BE2C (cell line): ENCODE measurements at regions not wholly inside any gene's neighbourhood (a gene's known extent, or its start where the extent isn't known, plus 50 kb on each side); places are given as distances from the start of the nearest gene placed in this dataset.

Experiments used
- DNase-seq: peaks from one replicate; pipeline ENCODE4 v3.0.0-alpha.2; 2020
- H3K27me3 ChIP-seq: fragments of 250-450 bp; sonication (Bioruptor Pico); 2 replicates; pipeline ENCODE4 v1.5.1; 2020; ENCODE audit warnings: mild to moderate bottlenecking
- H3K36me3 ChIP-seq: fragments of 250-450 bp; sonication (Bioruptor Pico); 2 replicates; pipeline ENCODE4 v1.5.1; 2020; ENCODE audit warnings: mild to moderate bottlenecking
- H3K4me1 ChIP-seq: fragments of 250-450 bp; sonication (Bioruptor Pico); 2 replicates; pipeline ENCODE4 v1.5.1; 2020
- H3K4me3 ChIP-seq: 2 replicates; pipeline ENCODE4 v1.5.1; 2011; ENCODE audit warnings: low read depth, low read length
- H3K9me3 ChIP-seq: fragments of 250-450 bp; sonication (Bioruptor Pico); 2 replicates; pipeline ENCODE4 v1.5.1; 2020
- CTCF ChIP-seq: IDR thresholded peaks from 2 replicates; pipeline ENCODE4 v1.5.1; 2012; ENCODE audit warnings: mild to moderate bottlenecking, low read depth, low read length

DNA sequence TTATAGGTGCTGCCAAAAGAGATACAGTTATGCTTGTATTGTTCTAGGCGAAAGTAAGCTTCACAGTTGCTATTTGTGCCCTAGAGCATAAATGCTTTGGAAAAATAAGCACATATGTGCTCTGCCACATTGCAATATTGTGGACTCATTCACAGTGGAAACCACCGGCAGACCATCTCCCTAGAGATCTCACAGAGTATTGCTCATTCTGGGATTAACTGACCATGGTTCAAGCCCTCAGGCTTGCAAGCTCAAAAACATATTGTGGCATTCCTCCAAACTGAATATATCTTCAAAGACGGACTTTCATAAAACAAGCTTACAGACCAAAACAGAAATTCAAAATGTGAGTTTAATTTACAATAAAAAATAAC lies 158.2 kb upstream of the CCDC150 start:
- no peak for DNase-seq
- Histone ChIP-seq H3K36me3 (no peaks in the 10 kb centered on the region), H3K4me3 (no peak overlapping the region), H3K4me1 (no peaks in the 10 kb centered on the region), H3K27me3 (no peaks in the 10 kb centered on the region), H3K9me3 (no peaks in the 10 kb centered on the region)
- no peak for TF ChIP-seq CTCF

GRCh38 chr2:196482119-196483065 lies 157.1 kb upstream of the CCDC150 start:
- no peak for DNase-seq
- TF ChIP-seq CTCF = 0 out of 2 replicates have a peak, but pooled peaks have one; percentile 1
- Histone ChIP-seq H3K4me1 (no peaks in the 10 kb centered on the region), H3K36me3 (no peaks in the 10 kb centered on the region), H3K9me3 (no peaks in the 10 kb centered on the region), H3K4me3 (no peak overlapping the region), H3K27me3 (no peaks in the 10 kb centered on the region)

- TF ChIP-seq CTCF = no peak
- Histone ChIP-seq H3K36me3 (no peaks in the 10 kb centered on the region), H3K27me3 (no peaks in the 10 kb centered on the region), H3K4me3 (no peak overlapping the region), H3K9me3 (no peaks in the 10 kb centered on the region), H3K4me1 (no peaks in the 10 kb centered on the region)
- no peak for DNase-seq
These were observed 153.4 kb upstream of the CCDC150 start for GRCh38 chr2:196486146-196486545.

DNA sequence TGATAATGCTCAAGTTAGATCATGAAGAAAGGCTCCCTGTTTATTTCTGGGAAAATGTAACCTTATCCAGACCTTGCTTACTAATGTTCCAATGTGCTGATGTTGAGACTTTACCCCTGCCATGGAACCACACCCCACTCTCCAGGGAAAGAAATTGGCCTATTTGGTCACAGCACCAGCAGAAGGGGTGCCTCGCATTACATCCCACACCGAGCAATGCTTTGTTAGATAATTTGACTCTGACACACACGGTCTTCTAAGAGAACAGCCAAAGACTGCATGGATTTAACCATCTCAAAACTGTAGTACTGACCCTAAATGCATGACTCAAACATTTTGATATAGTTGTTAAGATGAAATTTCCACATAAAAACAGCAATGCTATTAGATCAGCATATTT lies 152.1 kb upstream of the CCDC150 start:
- Histone ChIP-seq H3K4me1 (no peaks in the 10 kb centered on the region), H3K9me3 (no peaks in the 10 kb centered on the region), H3K4me3 (no peak overlapping the region), H3K27me3 (no peaks in the 10 kb centered on the region), H3K36me3 (no peaks in the 10 kb centered on the region)
- no peak for TF ChIP-seq CTCF
- no peak for DNase-seq

- H3K27me3 ChIP-seq = no peaks in the 10 kb centered on the region
- H3K36me3 ChIP-seq = no peaks in the 10 kb centered on the region
- H3K9me3 ChIP-seq = no peaks in the 10 kb centered on the region
- TF ChIP-seq CTCF = no peak
- H3K4me1 ChIP-seq = no peaks in the 10 kb centered on the region
- no peak overlapping the region for H3K4me3 ChIP-seq
- no peak for DNase-seq
These were observed 150.1 kb upstream of the CCDC150 start for GRCh38 chr2:196489371-196489770.

DNA sequence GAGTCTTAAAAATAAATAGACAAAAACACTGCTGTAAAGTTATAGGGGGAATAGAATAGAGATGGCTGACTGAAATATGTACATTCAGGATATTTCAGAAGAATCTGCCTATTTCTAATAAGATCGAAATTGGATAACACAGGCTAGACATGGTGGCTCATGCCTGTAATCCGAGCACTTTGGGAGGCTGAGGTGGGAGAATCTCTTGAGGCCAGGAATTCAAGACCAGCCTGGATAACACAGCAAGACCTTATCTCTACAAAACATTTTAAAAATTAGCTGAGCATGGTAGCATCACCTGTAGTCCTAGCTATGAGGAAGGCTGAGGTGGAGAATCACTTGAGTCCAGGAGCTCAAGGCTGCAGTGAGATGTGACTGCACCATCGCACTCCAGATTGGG lies 146.6 kb upstream of the CCDC150 start:
- no peak for DNase-seq
- no peaks in the 10 kb centered on the region for H3K36me3 ChIP-seq
- no peaks in the 10 kb centered on the region for H3K9me3 ChIP-seq
- no peak for TF ChIP-seq CTCF
- no peaks in the 10 kb centered on the region for H3K4me1 ChIP-seq
- H3K27me3 ChIP-seq = no peaks in the 10 kb centered on the region
- H3K4me3 ChIP-seq = no peak overlapping the region
